ENCODE measurements at regions not wholly inside any gene's neighbourhood (a gene's known extent, or its start where the extent isn't known, plus 50 kb on each side); places are given as distances from the start of the nearest gene placed in this dataset.

- no peak overlapping the region for H2BK20ac ChIP-seq (ENCODE audit: low read depth, low read length)
- dilution Hi-C loops (cut with HindIII; ENCODE audit: low sequenced_read_pairs, unreplicated experiment) (no loop called here), in situ Hi-C loops (cut with MboI; ENCODE audit: low sequenced_read_pairs) (no loop called here), intact Hi-C loops (cut with micrococcal nuclease) (no loop called here)
- H2AFZ ChIP-seq (replicated peaks; ENCODE audit: low read length, poor library complexity), result no peak overlapping the region
- no peak overlapping the region for H2AK9ac ChIP-seq (replicated peaks; ENCODE audit: low read depth, low read length, poor library complexity)
- ATAC-seq (ENCODE audit: low read depth), result no peak
- H3K4me2 ChIP-seq (ENCODE audit: low read depth, low read length), result no peak overlapping the region
- H3K56ac ChIP-seq (ENCODE audit: extremely low read depth, insufficient read depth, low read length), result no peak overlapping the region
- no peak overlapping the region for H4K91ac ChIP-seq (ENCODE audit: insufficient read depth, low read depth, low read length)
- H3K18ac ChIP-seq (ENCODE audit: low read depth, low read length), result no peak overlapping the region
- BruUV-seq (replicated peaks), result no TSS peak
- no peak overlapping the region for H4K5ac ChIP-seq (ENCODE audit: low read depth, low read length)
- H3K4ac ChIP-seq (ENCODE audit: low read depth, low read length), result no peak overlapping the region
- H3K27ac ChIP-seq (ENCODE audit: insufficient read depth, low read length), result no peak overlapping the region
- no peak overlapping the region for H3K23ac ChIP-seq (ENCODE audit: low read depth, low read length)
- H3K27me3 ChIP-seq (ENCODE audit: control insufficient read depth, insufficient read depth, low read length), result no peaks in the 10 kb centered on the region
- no peak overlapping the region for H2BK5ac ChIP-seq (ENCODE audit: low read depth, low read length, poor library complexity, severe bottlenecking)
- no peaks in the 10 kb centered on the region for H3K79me1 ChIP-seq (ENCODE audit: low read depth in 1 of 2, low read length in 2 of 2)
- no peak overlapping the region for H3K4me3 ChIP-seq (ENCODE audit: insufficient read depth, low read depth, low read length)
- WGBS, 2 experiments (ENCODE audit: extremely low coverage in 2 of 2, insufficient read length in 1 of 2), result no CpG with 5 or more reads among the region's 1 CpG
- no peak overlapping the region for H4K8ac ChIP-seq (ENCODE audit: low read depth in 2 of 2, low read length in 2 of 2)
- CTCF ChIA-PET, result no interaction called here
- H2BK15ac ChIP-seq (ENCODE audit: low read depth, low read length), result no peak overlapping the region
- TF ChIP-seq MXI1 (IDR thresholded peaks at IDR 0.05; ENCODE audit: borderline replicate concordance, low read depth, low read length) (no peak), RAD21 (IDR thresholded peaks at IDR 0.05; ENCODE audit: low read length) (no peak), USF2 (IDR thresholded peaks at IDR 0.05; ENCODE audit: low read depth, low read length) (no peak), ELK1 (IDR thresholded peaks at IDR 0.05; ENCODE audit: borderline replicate concordance, low read depth, low read length) (no peak), MAFK (IDR thresholded peaks at IDR 0.05; ENCODE audit: low read depth, low read length) (no peak), SMC3 (IDR thresholded peaks at IDR 0.05; ENCODE audit: low read depth, low read length) (no peak), NFE2L2 (IDR thresholded peaks at IDR 0.05; ENCODE audit: low read depth, low read length) (no peak), BHLHE40 (IDR thresholded peaks at IDR 0.05; ENCODE audit: low read depth, low read length) (no peak), CTCF (conservative IDR thresholded peaks at IDR 0.05; ENCODE audit: low read depth, low read length) (no peak), RFX5 (IDR thresholded peaks at IDR 0.05; ENCODE audit: low read depth, low read length) (no peak), CHD1 (IDR thresholded peaks at IDR 0.05; ENCODE audit: low read depth, low read length) (no peak), RCOR1 (IDR thresholded peaks at IDR 0.05; ENCODE audit: insufficient replicate concordance, low read length) (no peak), FOS (IDR thresholded peaks at IDR 0.05; ENCODE audit: low read depth, low read length) (no peak), CEBPB (IDR thresholded peaks at IDR 0.05; ENCODE audit: low read depth, low read length) (no peak), POLR2A (IDR thresholded peaks at IDR 0.05; ENCODE audit: low read depth, low read length) (no peak), MAZ (IDR thresholded peaks at IDR 0.05; ENCODE audit: borderline replicate concordance, low read depth, low read length) (no peak)
- H2AK5ac ChIP-seq (ENCODE audit: low read depth, low read length), result no peak overlapping the region
- POLR2A ChIA-PET (ENCODE audit: unreplicated experiment), result no interaction called here
- no peaks in the 10 kb centered on the region for H4K20me1 ChIP-seq (ENCODE audit: insufficient read depth, low read length)
- no peaks in the 10 kb centered on the region for H3K9me3 ChIP-seq (ENCODE audit: control insufficient read depth, insufficient read depth, low read length)
- H3K36me3 ChIP-seq (ENCODE audit: control insufficient read depth, insufficient read depth, low read length), result no peaks in the 10 kb centered on the region
- H2BK120ac ChIP-seq (ENCODE audit: low read depth, low read length), result no peak overlapping the region
- H3K14ac ChIP-seq (replicated peaks; ENCODE audit: low read depth, low read length), result no peak overlapping the region
- no peak for DNase-seq
- H3K4me1 ChIP-seq (ENCODE audit: control insufficient read depth, insufficient read depth, low read length), result no peaks in the 10 kb centered on the region
- no peak overlapping the region for H3K9ac ChIP-seq (ENCODE audit: low read depth, low read length)
- H3K9me1 ChIP-seq (ENCODE audit: insufficient read depth, low read length), result no peaks in the 10 kb centered on the region
Measured at GRCh38 chr15:61474796-61475195, 245.7 kb upstream of the RORA start.
